Epidermal melanocyte (primary cell): ENCODE measurements at regions not wholly inside any gene's neighbourhood (a gene's known extent, or its start where the extent isn't known, plus 50 kb on each side); places are given as distances from the start of the nearest gene placed in this dataset.

ENCODE experiments used
- DNase-seq: peaks from one replicate; pipeline ENCODE4 v3.0.0; 2011; ENCODE audit warnings: low spot score; ENCODE audit not compliant: insufficient read length

- no peak for DNase-seq
Measured at GRCh38 chr2:12109363-12110017, 363.1 kb downstream of the LPIN1 start.

DNA sequence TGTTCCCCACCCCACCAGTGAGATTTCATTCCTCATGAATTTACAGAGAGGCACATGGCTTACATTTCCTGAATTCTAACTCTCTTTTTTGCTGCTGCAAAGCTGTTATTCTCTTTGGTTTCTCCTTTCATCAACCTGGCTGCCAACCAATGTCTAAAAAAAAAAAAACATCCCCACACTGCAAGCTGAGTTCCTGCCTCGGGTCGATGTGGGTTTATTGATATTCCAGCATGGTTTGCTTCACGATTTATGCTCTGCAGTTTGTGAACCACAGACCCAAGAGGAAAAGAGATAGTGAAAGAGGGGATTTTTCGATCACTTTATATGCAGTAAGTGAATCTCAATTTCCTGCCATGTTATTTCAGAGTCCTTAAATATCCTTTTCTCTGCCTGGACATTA, 363.6 kb downstream of the LPIN1 start:
- DNase-seq, result no peak

DNA sequence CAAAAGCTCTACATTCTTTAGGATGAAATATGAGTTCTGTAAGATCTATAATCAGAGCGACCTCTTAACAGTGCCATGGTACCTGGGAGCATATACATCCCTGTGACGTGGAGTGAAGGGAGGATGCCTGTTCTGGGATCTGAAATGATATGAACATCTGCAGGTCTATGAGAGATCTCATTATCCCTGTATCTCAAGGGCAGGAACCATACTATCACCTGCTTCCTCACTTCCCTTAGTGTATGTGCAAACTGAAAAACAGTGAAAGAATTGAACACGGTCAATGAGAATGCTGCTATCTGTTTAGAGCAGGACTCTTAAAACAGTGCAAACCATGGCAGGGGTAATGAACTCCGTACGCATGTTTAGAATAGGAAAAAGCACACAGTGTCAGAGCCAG, 364.0 kb downstream of the LPIN1 start:
- no peak for DNase-seq

GRCh38 chr2:12113412-12113811, 367.0 kb downstream of the LPIN1 start:
- no peak for DNase-seq

GRCh38 chr2:12114816-12115215, 368.4 kb downstream of the LPIN1 start:
- no peak for DNase-seq

DNA sequence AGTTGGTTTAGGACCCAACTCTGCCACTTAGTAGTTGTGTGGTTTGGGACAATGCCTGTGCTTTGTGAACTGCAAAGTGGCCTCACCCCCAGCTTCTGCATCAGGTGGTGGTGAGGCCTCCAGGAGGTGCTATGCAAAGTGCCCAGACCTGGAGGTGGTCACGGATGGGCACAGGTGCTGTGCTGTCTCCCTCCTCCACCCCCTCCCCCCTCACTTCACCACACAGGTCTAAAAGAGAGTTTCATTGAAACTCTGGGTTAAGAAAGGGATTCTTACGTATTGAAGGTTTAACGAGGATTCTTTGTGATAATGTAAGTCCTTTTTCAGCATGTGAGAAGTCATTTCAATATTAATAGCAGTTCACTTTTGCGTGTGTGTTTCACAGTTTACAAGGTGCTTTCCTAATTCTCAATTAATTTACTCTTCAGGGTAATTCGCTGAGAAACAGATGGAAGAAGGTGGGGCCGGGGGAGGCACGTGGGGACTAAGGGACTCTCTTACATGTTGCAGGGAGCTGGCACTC, 369.9 kb downstream of the LPIN1 start:
- no peak for DNase-seq

DNA sequence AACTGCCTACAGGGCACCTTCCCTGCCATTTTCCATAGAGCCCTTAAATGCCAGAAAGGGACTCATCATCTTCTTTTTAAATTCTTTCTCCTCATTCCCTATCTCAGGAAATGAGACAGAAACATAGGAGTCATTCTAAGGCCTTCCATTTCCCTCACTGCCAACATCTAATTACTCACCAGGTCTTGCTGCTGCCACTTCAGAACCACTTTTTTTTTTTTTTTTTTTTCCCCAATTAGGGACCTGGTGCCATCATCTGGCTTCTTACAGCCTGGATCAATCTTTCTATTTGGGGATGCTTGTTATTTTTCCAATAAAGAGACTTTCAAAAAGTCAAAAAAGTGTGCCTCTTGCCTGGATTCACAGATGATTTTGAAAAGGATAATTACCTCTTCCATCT, 373.4 kb downstream of the LPIN1 start:
- DNase-seq, result no peak

- no peak for DNase-seq
Measured at GRCh38 chr2:12120281-12121150, 374.1 kb downstream of the LPIN1 start.

- no peak for DNase-seq
Measured at GRCh38 chr2:12124790-12125189, 378.4 kb downstream of the LPIN1 start.

DNA sequence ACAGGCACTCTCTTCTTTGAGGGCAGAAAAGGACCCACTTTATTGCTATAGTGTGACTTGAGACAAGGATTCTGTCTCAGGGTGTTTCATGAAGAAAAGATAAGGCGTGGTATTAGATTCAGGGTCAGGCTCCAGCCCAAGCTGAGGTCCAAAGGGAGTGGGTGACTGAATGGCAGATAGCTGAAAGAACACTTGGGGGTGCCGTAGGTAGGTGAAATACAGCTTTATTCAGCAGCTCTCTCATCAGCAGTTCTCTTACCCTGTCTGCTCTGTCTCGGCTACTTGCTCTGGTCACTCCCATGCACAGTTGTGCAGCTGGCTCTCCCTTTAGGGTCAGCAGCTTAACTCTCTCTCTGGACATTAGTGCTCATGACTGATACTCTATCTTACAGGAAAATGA, 379.9 kb downstream of the LPIN1 start:
- DNase-seq, result no peak

- DNase-seq, result no peak
Measured at GRCh38 chr2:12127638-12128037, 381.2 kb downstream of the LPIN1 start.

DNA sequence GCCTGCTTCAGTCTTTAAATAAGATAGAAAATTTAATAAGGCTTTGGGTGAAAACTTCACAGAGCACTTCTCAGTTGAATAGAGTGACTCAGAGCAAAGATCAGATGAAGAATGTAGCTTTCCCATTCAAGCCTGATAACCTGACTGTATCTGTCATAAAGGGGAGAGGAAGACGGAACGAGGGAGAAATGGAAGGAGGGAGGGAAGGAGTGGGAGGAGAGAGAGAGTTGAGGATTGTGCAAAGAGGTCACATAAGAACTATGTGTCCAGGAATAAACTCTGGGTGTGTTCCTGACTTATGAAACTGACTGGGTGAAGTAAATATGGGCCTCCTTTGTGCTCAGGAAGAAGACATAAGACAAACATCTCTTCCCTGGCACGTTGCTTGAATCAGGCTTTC, 385.5 kb downstream of the LPIN1 start:
- no peak for DNase-seq

- no peak for DNase-seq
Measured at GRCh38 chr2:12141618-12142258, 395.3 kb downstream of the LPIN1 start.

- DNase-seq, result no peak
Measured at GRCh38 chr2:12151716-12152115, 405.3 kb downstream of the LPIN1 start.

DNA sequence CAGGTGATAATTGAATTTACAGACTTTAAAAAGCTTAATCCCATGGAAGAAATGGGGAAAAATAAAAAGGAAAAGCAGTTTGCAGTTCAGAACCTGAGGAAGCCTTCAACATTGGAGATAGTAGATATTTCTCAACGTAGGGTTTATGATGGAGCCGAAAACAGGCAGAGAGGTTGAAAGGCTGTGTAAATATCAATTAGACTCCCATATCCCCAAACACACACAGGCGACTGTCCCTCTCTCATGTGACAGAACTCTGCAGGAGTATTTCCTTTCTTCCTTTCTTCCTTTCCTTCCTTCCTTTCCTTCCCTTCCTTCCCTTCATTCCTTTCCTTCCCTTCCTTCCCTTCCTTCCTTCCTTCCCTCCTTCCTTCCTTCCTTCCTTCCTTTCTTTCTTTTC, 406.5 kb downstream of the LPIN1 start:
- no peak for DNase-seq

DNA sequence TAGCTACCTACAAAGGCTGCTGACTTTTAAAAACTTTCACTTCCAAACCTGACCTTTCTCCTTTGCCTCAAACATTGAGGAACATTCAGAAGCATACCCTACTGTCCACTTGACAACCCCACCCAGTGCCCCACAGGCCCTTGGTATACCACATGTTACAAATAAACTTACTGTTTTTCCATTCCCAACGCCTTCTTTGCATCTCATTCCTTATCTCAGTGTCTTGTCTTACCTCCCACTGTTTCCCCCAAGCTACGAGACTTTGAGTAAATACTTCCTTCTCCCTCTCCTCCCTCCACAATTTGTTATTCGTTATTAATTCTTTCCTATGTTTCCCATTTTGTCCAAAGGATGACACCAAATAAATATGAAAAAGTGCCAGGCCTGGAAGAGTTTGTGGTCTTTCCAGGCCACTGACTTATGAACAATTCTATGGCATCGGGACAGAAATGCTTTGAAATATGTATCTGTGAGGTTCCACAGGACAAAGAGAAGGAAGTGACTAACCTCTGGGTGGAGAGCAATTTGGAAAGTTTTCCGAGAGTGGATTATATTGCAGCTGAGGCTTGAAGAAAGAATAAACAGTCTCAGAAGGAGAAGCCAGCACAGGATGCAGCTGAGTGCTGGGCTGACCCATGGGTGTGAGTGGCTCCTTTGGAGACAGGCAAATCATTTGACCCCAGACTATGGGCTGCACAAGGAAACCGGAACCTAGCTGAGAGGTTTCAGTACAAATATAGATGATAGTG, 409.0 kb downstream of the LPIN1 start:
- no peak for DNase-seq

- DNase-seq, result no peak
Measured at GRCh38 chr2:12156349-12156748, 409.9 kb downstream of the LPIN1 start.

DNA sequence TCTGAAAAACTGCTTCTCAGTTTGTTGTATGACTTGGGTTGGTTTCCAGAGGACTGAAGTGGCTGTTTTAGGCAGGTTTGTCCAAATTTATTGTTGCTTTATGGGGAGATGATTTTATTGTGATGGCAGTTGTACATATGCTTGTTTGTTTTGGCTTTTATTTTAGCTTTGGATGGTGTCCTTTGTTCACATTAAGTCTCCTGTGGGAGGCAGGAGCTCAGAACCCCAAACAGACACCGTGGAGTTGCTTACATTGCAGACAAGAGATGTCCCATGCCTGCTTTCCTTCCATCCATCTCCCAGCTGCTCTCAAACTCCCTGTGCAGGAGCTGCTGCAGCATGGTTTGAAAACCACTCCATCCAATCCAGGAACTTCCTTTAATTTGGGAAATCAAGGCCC, 414.7 kb downstream of the LPIN1 start:
- no peak for DNase-seq

GRCh38 chr2:12162269-12163247, 416.1 kb downstream of the LPIN1 start:
- DNase-seq, result no peak

GRCh38 chr2:12163866-12164265, 417.4 kb downstream of the LPIN1 start:
- no peak for DNase-seq
